Amygdala (tissue), 56 donors: ENCODE measurements at regions not wholly inside any gene's neighbourhood (a gene's known extent, or its start where the extent isn't known, plus 50 kb on each side); places are given as distances from the start of the nearest gene placed in this dataset.
"Not testable (repeated sequence)": the region's sequence is repeated elsewhere in the genome, so short reads cannot be mapped to it uniquely, and the experiment has no call there.

Experiments
- DNase-seq, 56 donors: peaks; one replicate each; lab custom pipeline; 2025; lab: John Stamatoyannopoulos, UW

- peak in 3 of 56 donors; percentile 3 to 22 (median 8) for DNase-seq
Observed at GRCh38 chr3:190193210-190193609, 72.5 kb upstream of the P3H2 start.

- DNase-seq = no peak
Observed at GRCh38 chr3:190192739-190193138, 72.0 kb upstream of the P3H2 start.

DNA sequence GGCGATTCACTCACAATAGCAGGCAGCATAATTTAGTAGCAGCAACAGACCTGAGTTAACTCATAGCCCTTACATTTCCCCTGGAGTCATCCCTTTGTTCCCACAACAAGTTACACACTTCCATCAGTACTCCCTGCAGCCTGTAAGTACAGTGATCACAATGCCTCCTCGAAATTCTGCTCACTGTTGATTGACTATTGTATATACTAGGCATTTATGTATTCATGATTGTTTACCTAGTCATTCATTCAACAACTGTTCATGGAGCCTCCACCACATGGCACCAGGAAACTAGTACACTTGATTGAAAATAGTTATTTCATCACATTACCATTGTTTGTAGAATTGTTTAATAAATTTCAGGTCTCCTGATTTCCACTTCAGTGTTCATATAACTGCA, 71.4 kb upstream of the P3H2 start:
- DNase-seq = no peak

DNA sequence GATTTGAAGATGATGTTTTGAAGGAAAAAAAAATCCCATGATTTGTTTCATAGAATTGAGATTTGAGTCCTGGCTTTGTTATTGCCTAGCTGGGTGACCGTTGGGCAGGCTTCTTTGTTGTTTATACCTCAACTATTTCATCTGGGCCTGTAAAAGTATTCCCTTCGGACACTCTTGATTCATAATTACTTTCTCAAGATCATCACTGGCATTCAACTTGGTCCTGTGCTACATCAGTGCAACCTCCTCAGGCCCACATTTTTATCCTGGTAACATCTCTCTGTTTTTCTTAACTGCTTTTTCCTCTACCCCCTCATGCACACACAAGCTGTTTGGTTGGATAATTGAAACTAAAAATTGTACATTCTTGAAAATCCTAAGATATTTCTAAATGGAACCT, 67.5 kb upstream of the P3H2 start:
- DNase-seq = no peak

DNA sequence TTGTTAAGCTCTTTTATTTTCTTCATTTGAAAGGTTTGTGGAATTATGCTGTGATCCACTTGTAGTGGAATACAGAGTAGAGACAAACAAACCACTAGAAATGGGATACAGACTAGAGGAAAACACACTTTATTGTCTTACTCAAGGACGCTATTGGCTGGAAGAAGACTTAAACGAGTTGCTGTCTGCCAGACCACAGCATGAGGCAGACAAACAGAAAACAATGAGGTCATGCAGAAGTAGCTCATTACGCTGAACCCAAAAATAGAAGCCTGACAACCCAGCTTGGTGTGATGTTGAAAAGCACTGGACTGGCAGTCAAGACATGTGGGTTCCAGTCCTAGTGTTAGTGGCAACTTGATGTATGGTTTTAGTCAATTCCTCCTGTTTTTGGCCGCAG, 62.4 kb upstream of the P3H2 start:
- peak in 8 of 56 donors; percentile 5 to 27 (median 10) for DNase-seq

GRCh38 chr3:190182418-190183043, 61.8 kb upstream of the P3H2 start:
- DNase-seq = no peak

GRCh38 chr3:190180268-190180667, 59.6 kb upstream of the P3H2 start:
- DNase-seq = no peak

GRCh38 chr3:190178779-190179178, 58.1 kb upstream of the P3H2 start:
- DNase-seq = no peak

DNA sequence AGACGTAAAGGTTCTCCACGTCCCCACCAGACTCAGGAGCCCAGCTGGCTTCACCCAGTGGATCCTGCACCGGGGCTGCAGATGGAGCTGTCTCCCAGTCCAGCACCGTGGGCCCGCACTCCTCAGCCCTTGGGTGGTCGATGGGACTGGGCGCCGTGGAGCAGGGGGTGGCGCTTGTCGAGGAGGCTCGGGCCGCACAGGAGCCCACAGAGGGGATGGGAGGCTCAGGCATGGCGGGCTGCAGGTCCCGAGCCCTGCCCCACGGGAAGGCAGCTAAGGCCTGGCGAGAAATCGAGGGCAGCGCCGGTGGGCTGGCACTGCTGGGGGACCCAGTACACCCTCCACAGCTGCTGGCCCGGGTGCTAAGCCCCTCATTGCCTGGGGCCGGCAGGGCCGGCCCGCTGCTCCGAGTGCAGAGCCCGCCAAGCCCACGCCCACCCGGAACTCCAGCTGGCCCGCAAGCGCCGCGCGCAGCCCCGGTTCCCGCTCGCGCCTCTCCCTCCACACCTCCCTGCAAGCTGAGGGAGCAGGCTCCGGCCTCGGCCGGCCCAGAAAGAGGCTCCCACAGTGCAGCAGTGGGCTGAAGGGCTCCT, 56.3 kb upstream of the P3H2 start:
- not testable (repeated sequence) for DNase-seq

GRCh38 chr3:190176106-190176505, 55.4 kb upstream of the P3H2 start:
- DNase-seq = not testable (repeated sequence)

DNA sequence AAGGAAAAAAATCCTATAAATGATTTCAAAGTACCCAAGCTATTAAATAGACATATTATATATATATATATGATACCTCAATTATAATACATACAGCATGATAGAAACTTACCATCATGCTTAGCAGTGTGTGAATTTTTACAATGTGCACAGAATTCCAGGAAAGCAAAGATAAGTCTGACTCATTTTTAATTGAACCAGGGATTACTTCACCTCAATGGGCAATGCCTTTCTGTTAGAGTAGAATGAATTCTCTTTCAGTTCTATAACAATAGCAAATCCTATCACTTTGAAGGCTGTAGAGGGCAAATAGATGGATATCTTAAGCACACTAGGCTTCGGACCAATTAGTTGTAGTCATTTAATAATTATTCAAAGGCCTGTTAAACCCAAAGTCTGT, 54.8 kb upstream of the P3H2 start:
- no peak for DNase-seq

GRCh38 chr3:190174471-190174870, 53.8 kb upstream of the P3H2 start:
- no peak for DNase-seq

DNA sequence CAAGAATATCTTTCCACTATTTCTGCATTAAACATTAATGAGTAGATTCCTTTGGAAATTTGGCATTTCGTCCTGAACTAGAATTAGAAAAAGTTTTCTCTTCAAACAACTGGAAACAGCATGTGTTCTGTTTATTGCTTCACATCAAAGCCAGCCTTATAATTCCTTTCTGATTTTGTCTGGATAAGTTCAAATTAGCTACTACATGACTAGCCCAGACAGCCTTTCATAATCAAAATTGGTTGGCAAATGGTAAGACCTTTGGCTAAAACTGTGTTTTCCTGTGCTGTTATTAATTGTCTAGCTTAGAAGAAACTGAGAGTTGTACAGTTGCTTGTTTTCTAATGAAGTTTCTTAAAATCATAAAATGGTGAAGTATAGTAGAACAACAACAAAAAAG, 52.7 kb upstream of the P3H2 start:
- DNase-seq = no peak

DNA sequence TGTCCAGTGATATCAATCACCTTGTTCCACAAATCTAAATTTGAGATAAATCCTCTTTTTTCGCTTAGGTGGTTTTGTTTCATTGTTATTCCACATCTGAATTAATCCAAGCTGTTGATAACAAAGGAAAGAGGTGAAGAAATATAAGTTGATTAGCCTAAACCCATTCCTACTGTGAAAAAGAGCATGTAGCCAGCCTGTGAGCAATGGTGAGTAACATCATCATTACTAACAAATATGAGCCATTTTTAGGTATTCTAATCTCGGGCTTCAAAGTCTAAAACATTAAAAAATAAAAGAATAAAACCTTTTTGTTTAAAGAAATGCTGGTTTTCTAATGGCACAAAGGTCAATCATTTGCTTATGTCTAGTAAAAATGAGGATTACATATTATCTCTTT, 52.1 kb upstream of the P3H2 start:
- DNase-seq = no peak
